HG03342 (cell line): ENCODE measurements at regions not wholly inside any gene's neighbourhood (a gene's known extent, or its start where the extent isn't known, plus 50 kb on each side); places are given as distances from the start of the nearest gene placed in this dataset.
"Not testable (repeated sequence)": the region's sequence is repeated elsewhere in the genome, so short reads cannot be mapped to it uniquely, and the experiment has no call there.

Source experiments
- ATAC-seq: cut with Tn5 transposase; IDR thresholded peaks from one replicate; pipeline ENCODE4 v1.9.1; 2021; ENCODE audit warnings: mild to moderate bottlenecking, moderate library complexity; ENCODE audit not compliant: unreplicated experiment

DNA sequence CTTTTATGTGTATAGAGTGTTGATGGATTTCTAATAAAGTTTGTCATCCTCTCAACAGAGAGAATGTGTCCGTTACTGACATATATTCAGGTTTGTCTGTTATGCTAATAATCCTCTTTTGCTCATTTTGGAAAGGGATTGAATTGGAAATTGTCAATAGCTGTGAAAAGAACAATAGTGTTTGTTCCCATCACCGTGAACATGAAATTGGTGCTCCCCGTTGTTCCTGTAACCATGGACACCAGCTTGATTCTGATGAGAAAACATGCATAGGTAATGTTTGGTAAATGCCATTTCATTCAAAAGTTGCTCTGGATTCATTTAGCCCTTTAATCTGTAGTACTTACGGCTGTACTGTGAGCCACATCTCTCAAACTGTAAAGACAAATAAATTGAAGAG, 707.0 kb upstream of the GOLIM4 start:
- ATAC-seq = no peak

- no peak for ATAC-seq
Observed at GRCh38 chr3:168801794-168802193, 706.1 kb upstream of the GOLIM4 start.

DNA sequence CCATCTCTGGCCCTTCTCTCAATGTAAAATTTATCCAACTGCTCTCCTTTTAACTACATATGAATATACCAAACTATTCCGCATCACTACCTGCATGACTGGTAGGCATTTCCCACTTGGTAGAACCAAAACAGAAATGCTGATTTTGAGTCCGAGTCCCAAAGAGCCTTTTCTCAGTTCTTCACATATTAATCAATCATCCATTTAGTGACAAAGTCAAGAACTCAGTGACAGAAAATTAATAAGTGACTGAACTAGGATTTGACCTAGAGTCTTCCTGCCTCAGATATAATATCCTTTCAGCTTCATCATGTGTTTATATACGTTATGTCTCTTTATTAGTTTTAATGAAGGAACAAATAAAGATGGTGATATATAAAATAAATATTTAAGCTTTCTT, 700.6 kb upstream of the GOLIM4 start:
- peak; percentile 48 for ATAC-seq

DNA sequence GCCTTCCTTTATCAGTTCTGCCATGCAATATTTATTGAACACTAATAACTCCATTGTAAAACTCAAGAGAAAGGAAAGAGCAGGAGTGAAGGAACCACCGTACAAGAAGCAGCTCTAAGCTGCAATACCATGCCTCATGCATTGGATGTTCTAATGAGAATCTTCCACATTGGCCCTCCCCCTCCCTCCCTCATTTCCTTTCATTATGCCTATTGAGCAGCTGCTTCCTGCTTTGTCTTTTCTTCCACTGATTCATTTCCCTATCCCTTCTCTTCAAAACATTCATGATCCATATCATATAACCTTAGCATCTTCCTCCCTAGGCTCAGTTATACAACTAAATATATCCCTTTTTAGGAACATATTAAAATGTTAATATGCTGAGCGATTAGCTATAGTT, 698.7 kb upstream of the GOLIM4 start:
- no peak for ATAC-seq

DNA sequence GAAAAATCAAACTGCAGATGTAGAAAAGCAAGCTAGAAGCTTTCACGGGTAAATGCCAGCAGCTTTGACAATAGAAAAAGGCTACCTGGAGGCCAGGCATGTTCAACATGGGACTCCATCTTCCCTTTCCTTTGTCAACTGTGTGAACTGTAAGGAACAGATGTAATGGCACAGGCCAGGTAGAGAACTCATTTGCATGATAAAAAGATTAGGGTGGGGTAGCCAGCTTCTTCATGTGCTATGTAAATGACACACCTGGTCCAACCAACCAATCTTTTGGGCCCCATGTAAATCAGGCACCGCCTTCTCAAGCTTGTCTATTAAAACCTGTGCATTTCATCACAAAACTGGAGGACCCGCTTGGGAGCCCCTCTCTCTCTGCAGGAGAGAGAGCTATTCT, 686.5 kb upstream of the GOLIM4 start:
- ATAC-seq = no peak

- not testable (repeated sequence) for ATAC-seq
Observed at GRCh38 chr3:168779970-168780645, 684.4 kb upstream of the GOLIM4 start.

GRCh38 chr3:168753724-168754123, 658.0 kb upstream of the GOLIM4 start:
- no peak for ATAC-seq

- ATAC-seq = no peak
Observed at GRCh38 chr3:168752339-168752738, 656.6 kb upstream of the GOLIM4 start.

DNA sequence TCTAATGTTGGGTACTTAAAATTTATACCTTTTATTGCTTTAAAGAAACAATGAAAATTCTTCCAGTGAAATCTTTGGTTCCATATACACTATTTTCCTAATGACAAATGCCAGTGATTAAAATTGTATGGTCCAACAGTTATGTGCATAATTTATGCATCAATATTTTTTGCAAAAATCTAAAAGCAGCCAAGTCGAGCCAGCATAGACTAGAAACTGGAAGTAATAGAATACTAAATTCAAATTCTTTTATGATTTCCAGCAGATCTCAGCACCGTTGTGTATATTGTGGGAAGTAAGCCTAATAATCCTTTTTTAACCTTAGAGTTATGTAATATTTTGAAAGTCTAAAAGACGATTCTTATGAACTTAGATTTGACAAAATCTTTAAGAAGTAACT, 652.0 kb upstream of the GOLIM4 start:
- no peak for ATAC-seq

DNA sequence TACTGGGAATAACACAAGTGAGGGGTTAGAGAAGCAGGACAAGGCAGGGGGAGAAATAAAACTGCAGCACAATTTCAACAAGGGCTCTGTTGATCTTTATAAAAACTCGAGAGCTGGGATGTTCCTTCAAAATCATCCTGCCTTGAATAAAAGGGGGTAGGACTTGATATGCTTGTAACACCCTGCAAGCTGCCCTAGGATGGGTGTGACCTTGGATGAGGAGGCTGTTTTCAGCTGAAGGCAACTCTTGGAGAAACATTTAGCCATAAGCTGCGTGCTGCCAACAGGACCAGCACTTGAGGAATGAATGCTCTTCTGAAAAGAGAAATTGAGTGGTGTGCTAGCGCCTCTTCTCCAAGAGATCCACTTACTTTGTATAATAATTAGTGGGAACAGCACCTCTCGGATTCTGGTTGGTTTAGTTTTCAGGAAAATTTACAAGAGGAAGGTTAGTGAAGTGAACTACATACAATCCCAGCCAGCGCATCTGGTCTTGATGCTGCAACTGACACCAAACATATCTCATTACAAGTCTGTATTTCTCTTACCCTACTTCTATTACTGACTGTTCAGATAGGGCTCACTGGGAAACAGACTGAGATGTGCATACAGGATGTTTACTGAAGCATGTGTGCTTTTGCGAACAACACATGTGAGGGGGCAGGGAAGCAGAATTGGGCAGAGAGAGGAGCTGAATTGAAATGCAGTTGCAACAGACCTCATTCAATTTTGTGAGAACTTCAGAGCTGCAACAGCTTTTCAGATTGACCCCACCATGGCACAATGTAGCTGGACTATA, 643.0 kb upstream of the GOLIM4 start:
- no peak for ATAC-seq

GRCh38 chr3:168736202-168736601, 640.5 kb upstream of the GOLIM4 start:
- no peak for ATAC-seq

GRCh38 chr3:168730073-168730472, 634.3 kb upstream of the GOLIM4 start:
- no peak for ATAC-seq

DNA sequence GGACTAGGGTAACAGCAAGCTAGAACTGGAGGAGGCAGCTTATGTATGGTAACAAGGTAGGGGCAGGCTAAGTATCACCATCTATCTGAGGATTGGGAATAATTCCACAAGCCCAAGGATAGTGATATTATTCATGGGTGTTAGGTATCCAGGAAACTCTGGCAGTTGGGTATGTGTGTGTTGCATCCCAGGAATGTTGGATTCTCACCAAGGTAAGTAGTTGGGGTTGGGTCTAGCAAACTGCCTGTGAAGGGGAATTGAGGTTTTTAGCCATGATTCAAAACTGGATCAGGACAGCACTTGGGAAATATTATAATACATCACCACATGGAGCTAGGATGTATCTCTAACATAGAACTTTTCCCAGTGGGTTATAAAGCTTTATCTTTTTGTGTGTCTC, 626.4 kb upstream of the GOLIM4 start:
- no peak for ATAC-seq

DNA sequence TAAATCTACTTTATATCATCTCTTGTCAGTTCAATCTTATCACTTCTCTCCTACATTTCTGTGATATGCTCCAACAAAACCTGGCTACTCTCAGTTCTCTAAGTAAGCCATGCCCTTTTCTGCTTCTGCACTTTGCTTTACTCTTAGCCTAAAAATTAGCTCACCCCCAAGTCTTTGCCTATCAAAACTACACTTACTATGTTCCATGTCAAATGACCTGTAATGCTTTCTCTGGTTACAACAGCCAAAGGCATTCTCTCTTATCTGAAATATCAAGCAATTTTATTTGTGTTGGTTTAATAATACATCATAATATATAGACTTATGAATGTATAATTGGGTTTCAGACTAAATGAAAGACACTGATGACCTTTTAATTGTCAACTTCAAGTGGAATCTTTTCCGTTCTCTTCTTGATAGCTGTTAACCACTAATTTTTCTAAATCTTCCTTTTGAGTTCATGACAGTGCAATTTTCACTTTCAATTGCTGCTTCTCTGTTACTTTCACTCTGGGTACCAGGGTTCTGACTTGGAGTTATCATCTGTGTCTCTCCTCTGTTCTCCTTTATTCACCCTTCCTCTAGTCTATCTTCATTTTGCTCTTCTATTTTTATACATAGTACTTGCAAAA, 619.0 kb upstream of the GOLIM4 start:
- peak; percentile 97 for ATAC-seq

DNA sequence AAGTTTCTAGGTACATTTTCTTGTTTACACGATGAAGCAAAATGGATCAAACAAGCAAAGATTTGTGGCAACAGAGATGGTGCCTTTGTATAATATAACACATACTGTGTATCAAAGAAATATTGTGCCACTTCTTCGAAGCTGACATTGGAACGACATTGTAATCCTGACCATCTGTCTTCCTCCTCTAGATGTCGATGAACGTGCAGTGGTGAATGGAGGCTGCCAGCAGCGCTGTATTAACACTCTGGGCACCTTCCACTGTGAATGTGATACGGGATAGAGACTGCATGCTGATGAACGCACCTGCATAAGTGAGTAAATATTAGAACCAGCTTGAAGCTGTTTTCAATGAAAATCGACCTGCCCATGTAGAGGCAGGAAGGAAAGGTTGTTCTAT, 613.3 kb upstream of the GOLIM4 start:
- no peak for ATAC-seq

DNA sequence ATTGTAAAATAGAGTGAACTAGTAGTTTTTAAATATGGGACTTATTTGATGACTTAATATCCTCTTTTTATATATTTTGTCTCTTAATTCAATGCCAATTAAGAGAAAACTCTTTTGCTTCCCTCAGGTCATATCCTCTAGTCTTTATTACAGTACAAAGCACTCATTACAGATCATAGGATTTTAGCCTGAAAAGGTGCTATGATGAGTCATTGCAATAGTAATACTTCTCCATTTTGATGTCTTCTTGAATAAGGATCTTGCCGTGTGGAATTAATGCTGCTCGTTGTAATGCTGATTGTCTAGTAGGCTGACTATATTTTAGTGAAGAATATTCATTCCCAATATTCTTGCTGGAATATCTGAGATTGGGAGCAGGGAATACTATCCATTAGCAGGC, 612.2 kb upstream of the GOLIM4 start:
- ATAC-seq = peak; percentile 81

- no peak for ATAC-seq
Observed at GRCh38 chr3:168705412-168705811, 609.7 kb upstream of the GOLIM4 start.

- ATAC-seq = no peak
Observed at GRCh38 chr3:168696051-168696450, 600.3 kb upstream of the GOLIM4 start.

DNA sequence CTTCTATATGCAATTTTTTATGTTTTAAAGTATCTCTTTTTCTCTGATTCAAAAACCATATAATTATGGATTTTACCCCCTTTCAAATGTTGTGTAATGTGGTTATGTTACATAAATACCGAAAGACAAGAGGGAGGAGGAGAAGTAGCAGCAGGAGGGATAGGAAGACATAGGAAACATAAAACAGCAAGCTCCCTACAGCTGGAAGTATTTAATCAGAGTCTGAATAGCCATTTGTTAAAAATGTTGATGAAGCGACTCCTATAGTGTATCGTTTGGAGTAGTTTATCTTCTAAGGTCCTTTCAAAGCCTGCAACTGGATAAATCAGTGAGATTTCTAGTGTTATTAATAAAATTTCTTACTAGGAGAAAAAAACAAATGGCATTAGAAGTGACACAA, 598.1 kb upstream of the GOLIM4 start:
- no peak for ATAC-seq

DNA sequence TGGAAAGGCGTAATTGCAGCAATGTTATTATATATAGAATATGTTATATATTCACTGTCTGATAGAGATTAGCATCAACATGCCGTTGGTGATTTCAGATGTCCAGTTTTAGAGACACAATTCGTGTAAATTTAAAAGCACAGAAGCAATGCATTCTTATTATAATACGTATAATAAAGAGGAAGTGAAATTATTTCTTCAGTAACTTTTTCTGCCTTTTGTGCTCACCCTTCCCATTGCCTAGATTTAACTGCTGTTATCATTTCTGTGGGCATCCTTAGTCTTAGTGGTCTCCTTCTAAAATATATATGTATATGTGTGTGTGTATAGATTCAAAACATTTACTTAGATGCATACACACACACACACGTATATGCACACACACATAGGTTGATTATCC, 592.5 kb upstream of the GOLIM4 start:
- ATAC-seq = no peak

- ATAC-seq = no peak
Observed at GRCh38 chr3:168684519-168684918, 588.8 kb upstream of the GOLIM4 start.

GRCh38 chr3:168678730-168679129, 583.0 kb upstream of the GOLIM4 start:
- ATAC-seq = no peak
